ENCODE measurements at regions not wholly inside any gene's neighbourhood (a gene's known extent, or its start where the extent isn't known, plus 50 kb on each side); places are given as distances from the start of the nearest gene placed in this dataset.

GRCh38 chr14:28407031-28407825 is 359.4 kb upstream of the FOXG1 start:
- Histone ChIP-seq H3K9me3 (ENCODE audit: low read depth, low read length, poor library complexity, severe bottlenecking) (no peaks in the 10 kb centered on the region), H3K4me3 (ENCODE audit: low read depth, low read length, poor library complexity, severe bottlenecking) (no peak overlapping the region), H3K27ac (ENCODE audit: low read depth, low read length, poor library complexity, severe bottlenecking) (no peak overlapping the region), H3K36me3 (ENCODE audit: insufficient read depth, low read length, poor library complexity, severe bottlenecking) (no peaks in the 10 kb centered on the region), H3K4me1 (ENCODE audit: insufficient read depth, low read length, poor library complexity, severe bottlenecking) (no peaks in the 10 kb centered on the region), H3K27me3 (replicated peaks; ENCODE audit: insufficient read depth, low read depth, low read length, poor library complexity) (no peaks in the 10 kb centered on the region)
- intact Hi-C loops (cut with micrococcal nuclease; ENCODE audit: unreplicated experiment) = no loop called here
- TF ChIP-seq EZH2 (IDR thresholded peaks at IDR 0.05; ENCODE audit: borderline replicate concordance, low read depth, low read length, poor library complexity, severe bottlenecking) (no peak), CTCF (conservative IDR thresholded peaks at IDR 0.05; ENCODE audit: low read depth, low read length) (no peak)
- ChIA-PET CTCF (no interaction called here), POLR2A (ENCODE audit: low non-redundant PET) (no interaction called here)
- no peak for DNase-seq (ENCODE audit: low spot score)
- BruUV-seq (replicated peaks) = no TSS peak

DNA sequence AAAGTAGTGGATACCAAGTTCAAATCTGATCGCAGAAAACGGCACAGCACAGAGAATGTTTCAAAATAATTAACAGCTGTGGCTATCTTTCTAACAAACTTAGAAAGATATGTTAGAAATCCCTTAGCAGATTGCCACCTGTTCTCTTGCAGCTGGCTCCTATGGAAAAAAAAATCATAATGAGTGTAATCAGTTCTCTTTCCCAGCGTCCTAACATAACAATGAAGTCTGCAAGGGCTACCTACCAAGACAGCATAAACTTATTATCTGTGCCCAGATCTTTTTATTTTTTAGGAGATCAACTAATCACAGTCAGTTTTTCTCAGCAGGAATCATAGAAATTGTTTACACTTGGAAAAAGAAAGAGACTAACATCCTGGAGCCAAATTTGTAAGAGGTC is 358.6 kb upstream of the FOXG1 start:
- no peak overlapping the region for H3K4me3 ChIP-seq (ENCODE audit: low read depth, low read length, poor library complexity, severe bottlenecking)
- no TSS peak for BruUV-seq (replicated peaks)
- H3K27ac ChIP-seq (ENCODE audit: low read depth, low read length, poor library complexity, severe bottlenecking) = no peak overlapping the region
- H3K36me3 ChIP-seq (ENCODE audit: insufficient read depth, low read length, poor library complexity, severe bottlenecking) = no peaks in the 10 kb centered on the region
- CTCF ChIA-PET = no interaction called here
- no peaks in the 10 kb centered on the region for H3K4me1 ChIP-seq (ENCODE audit: insufficient read depth, low read length, poor library complexity, severe bottlenecking)
- DNase-seq (ENCODE audit: low spot score) = no peak
- no peak for TF ChIP-seq CTCF (conservative IDR thresholded peaks at IDR 0.05; ENCODE audit: low read depth, low read length)
- no peak for TF ChIP-seq EZH2 (IDR thresholded peaks at IDR 0.05; ENCODE audit: borderline replicate concordance, low read depth, low read length, poor library complexity, severe bottlenecking)
- H3K9me3 ChIP-seq (ENCODE audit: low read depth, low read length, poor library complexity, severe bottlenecking) = no peaks in the 10 kb centered on the region
- intact Hi-C loops (cut with micrococcal nuclease; ENCODE audit: unreplicated experiment) = no loop called here
- POLR2A ChIA-PET (ENCODE audit: low non-redundant PET) = no interaction called here
- H3K27me3 ChIP-seq (replicated peaks; ENCODE audit: insufficient read depth, low read depth, low read length, poor library complexity) = no peaks in the 10 kb centered on the region

DNA sequence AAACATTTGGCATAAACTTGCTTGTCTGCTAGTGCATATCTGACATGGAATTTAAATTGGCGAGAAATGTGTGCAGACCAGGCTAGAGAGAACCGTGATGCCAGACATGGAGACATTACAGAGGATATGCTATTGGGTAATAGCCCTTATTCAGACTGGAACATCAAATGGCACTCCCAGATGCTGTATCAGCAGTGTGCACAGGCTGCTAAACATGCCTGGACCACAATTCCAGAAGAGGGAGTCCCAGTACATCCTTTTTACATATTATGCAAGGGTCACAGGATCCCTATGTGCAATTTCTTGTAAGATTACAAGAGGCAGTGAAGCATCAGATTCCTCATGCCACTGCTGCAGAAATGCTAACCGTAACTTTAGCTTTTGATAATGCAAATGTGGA is 354.5 kb upstream of the FOXG1 start:
- no peaks in the 10 kb centered on the region for H3K36me3 ChIP-seq (ENCODE audit: insufficient read depth, low read length, poor library complexity, severe bottlenecking)
- intact Hi-C loops (cut with micrococcal nuclease; ENCODE audit: unreplicated experiment) = no loop called here
- TF ChIP-seq EZH2 (IDR thresholded peaks at IDR 0.05; ENCODE audit: borderline replicate concordance, low read depth, low read length, poor library complexity, severe bottlenecking) = no peak
- no peak for TF ChIP-seq CTCF (conservative IDR thresholded peaks at IDR 0.05; ENCODE audit: low read depth, low read length)
- no peaks in the 10 kb centered on the region for H3K27me3 ChIP-seq (replicated peaks; ENCODE audit: insufficient read depth, low read depth, low read length, poor library complexity)
- ChIA-PET CTCF (no interaction called here), POLR2A (ENCODE audit: low non-redundant PET) (no interaction called here)
- H3K27ac ChIP-seq (ENCODE audit: low read depth, low read length, poor library complexity, severe bottlenecking) = no peak overlapping the region
- no peaks in the 10 kb centered on the region for H3K4me1 ChIP-seq (ENCODE audit: insufficient read depth, low read length, poor library complexity, severe bottlenecking)
- no peaks in the 10 kb centered on the region for H3K9me3 ChIP-seq (ENCODE audit: low read depth, low read length, poor library complexity, severe bottlenecking)
- BruUV-seq (replicated peaks) = no TSS peak
- no peak overlapping the region for H3K4me3 ChIP-seq (ENCODE audit: low read depth, low read length, poor library complexity, severe bottlenecking)
- no peak for DNase-seq (ENCODE audit: low spot score)

Measured in A673 (cell line).